Activated CD8-positive, alpha-beta T cell treated with anti-CD3 and anti-CD28 coated beads for 36 hours (primary cell): ENCODE measurements at regions not wholly inside any gene's neighbourhood (a gene's known extent, or its start where the extent isn't known, plus 50 kb on each side); places are given as distances from the start of the nearest gene placed in this dataset.

Experiments
- ATAC-seq: fragments of 200-7000 bp; cut with Tn5 transposase; one replicate; pipeline ENCODE4 v1.10.0; 2021; ENCODE audit warnings: mild to moderate bottlenecking, moderate library complexity
- CTCF ChIA-PET: fragments of 350-600 bp; sonication (Branson Sonifier 250); formaldehyde crosslinking; loops from one replicate; lab custom pipeline; 2021; ENCODE audit warnings: antibody characterized with exemption; lab: Charles Lee
- POLR2A ChIA-PET: fragments of 350-600 bp; sonication (Branson Sonifier 250); formaldehyde crosslinking; loops from one replicate; lab custom pipeline; 2021; ENCODE audit warnings: antibody characterized with exemption; lab: Charles Lee
- DNase-seq: peaks from one replicate; pipeline ENCODE4 v3.0.0-alpha.2; 2020
- H3K27ac Mint-ChIP-seq: one replicate; pipeline ENCODE4 v1.8.0; 2021; ENCODE audit warnings: mild to moderate bottlenecking, mixed read lengths
- H3K27me3 Mint-ChIP-seq: one replicate; pipeline ENCODE4 v1.8.0; 2021; ENCODE audit warnings: mixed read lengths
- H3K36me3 Mint-ChIP-seq: one replicate; pipeline ENCODE4 v1.8.0; 2021; ENCODE audit warnings: low read depth, mixed read lengths
- H3K4me1 Mint-ChIP-seq: one replicate; pipeline ENCODE4 v1.8.0; 2021; ENCODE audit warnings: low read depth, mixed read lengths
- H3K4me3 Mint-ChIP-seq: one replicate; pipeline ENCODE4 v1.8.0; 2021; ENCODE audit warnings: mild to moderate bottlenecking, moderate library complexity, mixed read lengths
- H3K9me3 Mint-ChIP-seq: one replicate; pipeline ENCODE4 v1.8.0; 2021; ENCODE audit warnings: mixed read lengths
- intact Hi-C: fragments of 100-400 bp; cut with micrococcal nuclease; formaldehyde crosslinking; loops from one replicate; pipeline ENCODE4 v1.10.0; 2022
- TF ChIP-seq, protein P1 (sequence below): fragments of 200-600 bp; IDR thresholded peaks from one replicate; pipeline ENCODE4 v1.8.0; 2022; ENCODE audit warnings: antibody characterized with exemption, mild to moderate bottlenecking

DNA sequence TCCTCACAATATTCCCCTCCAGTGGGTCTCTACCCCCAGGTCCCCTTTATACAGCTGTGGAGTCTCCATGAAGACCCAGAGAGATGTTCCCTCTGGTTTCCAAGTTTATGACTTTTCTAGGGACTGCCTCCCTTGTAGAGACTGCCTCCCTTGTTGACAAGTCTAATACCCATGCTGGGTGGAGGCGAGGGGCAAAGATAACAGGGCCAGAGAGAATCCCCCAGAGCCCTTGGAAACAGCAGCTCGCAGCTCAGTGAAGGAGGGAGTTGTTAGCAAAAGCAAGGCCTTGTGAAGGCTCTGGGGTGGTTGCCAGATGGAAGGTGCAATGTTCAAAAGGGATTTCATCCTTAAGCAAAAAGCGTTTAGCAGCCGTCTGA is 75.0 kb upstream of the GATA6 start:
- ChIA-PET CTCF (no interaction called here), POLR2A (no interaction called here)
- DNase-seq = no peak

DNA sequence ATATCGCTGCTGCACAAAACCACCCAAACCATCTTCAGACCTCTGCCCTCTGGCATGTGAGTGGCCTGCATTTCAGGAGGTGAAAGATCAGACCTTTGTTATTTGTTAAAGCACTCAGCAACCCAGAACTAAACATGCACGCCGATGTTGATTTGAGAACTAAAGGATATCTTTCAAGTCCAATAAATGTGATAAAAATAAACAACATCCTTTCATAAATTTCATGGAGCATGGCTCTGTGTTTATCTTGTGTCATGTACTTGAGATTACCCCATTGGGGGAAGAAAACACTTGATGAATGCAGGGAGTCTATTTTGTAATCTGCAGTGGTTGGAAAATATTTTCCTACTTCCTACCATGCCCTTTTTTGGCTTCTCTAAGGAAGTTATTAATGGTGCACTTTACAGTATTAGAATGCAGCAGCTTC is 70.8 kb upstream of the GATA6 start:
- DNase-seq (no peak), ATAC-seq (no peak)
- Mint-ChIP-seq H3K36me3 (no peaks in the 10 kb centered on the region), H3K4me3 (no peak overlapping the region), H3K9me3 (no peaks in the 10 kb centered on the region), H3K27ac (no peak overlapping the region), H3K27me3 (peaks cover 1% of the 10 kb centered on the region), H3K4me1 (no peaks in the 10 kb centered on the region)
- ChIA-PET CTCF (interaction anchor here (1.5 kb wide), 1 partner anchor 24 kb away, joined by 5 read pairs; no protein-coding TSS in a partner anchor), POLR2A (no interaction called here)
- TF ChIP-seq, protein P1, sequence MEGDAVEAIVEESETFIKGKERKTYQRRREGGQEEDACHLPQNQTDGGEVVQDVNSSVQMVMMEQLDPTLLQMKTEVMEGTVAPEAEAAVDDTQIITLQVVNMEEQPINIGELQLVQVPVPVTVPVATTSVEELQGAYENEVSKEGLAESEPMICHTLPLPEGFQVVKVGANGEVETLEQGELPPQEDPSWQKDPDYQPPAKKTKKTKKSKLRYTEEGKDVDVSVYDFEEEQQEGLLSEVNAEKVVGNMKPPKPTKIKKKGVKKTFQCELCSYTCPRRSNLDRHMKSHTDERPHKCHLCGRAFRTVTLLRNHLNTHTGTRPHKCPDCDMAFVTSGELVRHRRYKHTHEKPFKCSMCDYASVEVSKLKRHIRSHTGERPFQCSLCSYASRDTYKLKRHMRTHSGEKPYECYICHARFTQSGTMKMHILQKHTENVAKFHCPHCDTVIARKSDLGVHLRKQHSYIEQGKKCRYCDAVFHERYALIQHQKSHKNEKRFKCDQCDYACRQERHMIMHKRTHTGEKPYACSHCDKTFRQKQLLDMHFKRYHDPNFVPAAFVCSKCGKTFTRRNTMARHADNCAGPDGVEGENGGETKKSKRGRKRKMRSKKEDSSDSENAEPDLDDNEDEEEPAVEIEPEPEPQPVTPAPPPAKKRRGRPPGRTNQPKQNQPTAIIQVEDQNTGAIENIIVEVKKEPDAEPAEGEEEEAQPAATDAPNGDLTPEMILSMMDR = no peak
- intact Hi-C loops = no loop called here

More for the DNA sequence above, 75.0 kb upstream of the GATA6 start:
- no peak for ATAC-seq
- no peak overlapping the region for H3K27ac Mint-ChIP-seq
- TF ChIP-seq, protein P1 = no peak
- intact Hi-C loops = no loop called here
- H3K36me3 Mint-ChIP-seq = no peaks in the 10 kb centered on the region
- H3K4me1 Mint-ChIP-seq = no peaks in the 10 kb centered on the region
- no peak overlapping the region for H3K4me3 Mint-ChIP-seq
- no peaks in the 10 kb centered on the region for H3K9me3 Mint-ChIP-seq
- no peaks in the 10 kb centered on the region for H3K27me3 Mint-ChIP-seq

DNA sequence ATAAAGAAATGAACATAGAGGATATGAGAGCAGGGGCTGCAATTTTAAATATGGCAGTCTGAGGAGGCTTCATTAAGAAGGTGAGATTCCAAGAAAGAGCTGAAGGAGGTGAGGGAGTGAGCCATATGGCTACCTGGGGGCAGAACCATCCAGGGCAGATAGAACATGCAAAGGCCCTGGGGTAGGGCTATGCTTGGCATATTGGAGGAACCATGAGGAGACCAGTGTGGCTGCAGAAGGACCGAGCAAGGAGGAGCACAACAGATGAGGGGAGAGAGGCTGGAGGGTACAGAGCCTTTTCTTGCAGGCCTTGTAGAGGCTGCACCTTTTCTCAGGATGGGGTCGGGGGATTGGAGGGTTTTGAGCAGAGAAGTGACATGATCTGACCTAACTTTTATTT is 69.5 kb upstream of the GATA6 start:
- POLR2A ChIA-PET = no interaction called here
- no peaks in the 10 kb centered on the region for H3K4me1 Mint-ChIP-seq
- no peaks in the 10 kb centered on the region for H3K36me3 Mint-ChIP-seq
- CTCF ChIA-PET = no interaction called here
- TF ChIP-seq, protein P1 = no peak
- DNase-seq (no peak), ATAC-seq (no peak)
- H3K27me3 Mint-ChIP-seq = peaks cover 1% of the 10 kb centered on the region
- intact Hi-C loops = no loop called here
- H3K27ac Mint-ChIP-seq = no peak overlapping the region
- H3K9me3 Mint-ChIP-seq = no peaks in the 10 kb centered on the region
- H3K4me3 Mint-ChIP-seq = no peak overlapping the region

DNA sequence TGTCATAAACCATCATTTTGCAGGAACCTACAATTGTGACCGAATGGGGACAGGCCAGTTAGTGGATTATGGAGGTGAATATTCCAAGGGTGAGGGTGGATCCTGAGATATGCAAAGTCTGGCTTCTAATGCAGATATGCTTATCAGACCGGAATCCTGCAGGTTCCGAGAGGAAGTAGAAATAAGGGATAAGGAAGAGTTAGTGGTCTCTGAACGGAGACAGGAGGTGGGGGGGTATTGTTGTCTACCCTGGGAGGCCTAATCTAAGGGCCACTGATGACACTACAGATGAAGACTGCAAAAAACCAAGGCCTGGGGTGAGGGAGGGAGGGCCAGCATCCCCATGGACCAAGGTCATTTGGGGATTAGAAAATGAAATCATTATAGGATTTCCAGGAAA is 67.7 kb upstream of the GATA6 start:
- ChIA-PET POLR2A (no interaction called here), CTCF (no interaction called here)
- DNase-seq (no peak), ATAC-seq (no peak)
- intact Hi-C loops = no loop called here
- Mint-ChIP-seq H3K36me3 (no peaks in the 10 kb centered on the region), H3K27me3 (peaks cover 1% of the 10 kb centered on the region), H3K4me1 (no peaks in the 10 kb centered on the region), H3K9me3 (no peaks in the 10 kb centered on the region), H3K27ac (no peak overlapping the region), H3K4me3 (no peak overlapping the region)
- TF ChIP-seq, protein P1 = no peak

DNA sequence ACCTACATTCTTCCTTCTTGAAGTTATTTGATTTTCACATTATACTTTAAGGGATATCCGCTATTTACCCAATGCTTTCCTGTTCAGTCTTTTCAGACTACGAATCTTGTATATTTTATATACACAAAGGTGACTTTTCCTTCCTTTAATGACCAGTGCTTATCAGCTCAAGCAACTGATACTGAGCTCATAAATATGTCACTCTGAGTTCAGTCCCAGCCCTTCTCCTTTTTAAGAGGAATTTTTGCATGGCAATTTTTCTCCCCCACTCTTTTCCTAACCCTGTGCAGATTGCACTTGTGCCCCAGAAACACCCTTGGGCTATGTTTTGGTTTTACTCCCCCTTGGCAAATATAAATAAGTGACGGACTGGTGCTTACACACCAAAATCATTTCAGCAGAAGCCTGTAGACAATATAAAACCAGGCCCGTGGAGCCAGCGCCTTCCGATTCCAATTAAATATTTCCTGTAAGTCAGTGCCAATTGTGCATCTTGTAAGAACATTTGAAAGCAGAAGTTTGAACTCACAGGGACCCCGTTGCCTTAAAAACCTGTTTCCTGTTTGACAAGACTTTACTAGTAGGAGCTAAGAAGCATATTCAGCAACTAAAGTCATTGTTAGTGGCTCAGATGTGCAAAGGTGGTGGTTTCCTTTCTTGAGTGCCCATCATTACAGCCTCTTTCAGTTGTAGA is 66.3 kb upstream of the GATA6 start:
- no peaks in the 10 kb centered on the region for H3K9me3 Mint-ChIP-seq
- DNase-seq (no peak), ATAC-seq (no peak)
- no peak overlapping the region for H3K27ac Mint-ChIP-seq
- ChIA-PET POLR2A (no interaction called here), CTCF (no interaction called here)
- H3K4me1 Mint-ChIP-seq = no peaks in the 10 kb centered on the region
- no peak overlapping the region for H3K4me3 Mint-ChIP-seq
- H3K36me3 Mint-ChIP-seq = no peaks in the 10 kb centered on the region
- intact Hi-C loops = no loop called here
- H3K27me3 Mint-ChIP-seq = peaks cover 1% of the 10 kb centered on the region
- TF ChIP-seq, protein P1 = no peak
